ENCODE measurements at regions not wholly inside any gene's neighbourhood (a gene's known extent, or its start where the extent isn't known, plus 50 kb on each side); places are given as distances from the start of the nearest gene placed in this dataset.

DNA sequence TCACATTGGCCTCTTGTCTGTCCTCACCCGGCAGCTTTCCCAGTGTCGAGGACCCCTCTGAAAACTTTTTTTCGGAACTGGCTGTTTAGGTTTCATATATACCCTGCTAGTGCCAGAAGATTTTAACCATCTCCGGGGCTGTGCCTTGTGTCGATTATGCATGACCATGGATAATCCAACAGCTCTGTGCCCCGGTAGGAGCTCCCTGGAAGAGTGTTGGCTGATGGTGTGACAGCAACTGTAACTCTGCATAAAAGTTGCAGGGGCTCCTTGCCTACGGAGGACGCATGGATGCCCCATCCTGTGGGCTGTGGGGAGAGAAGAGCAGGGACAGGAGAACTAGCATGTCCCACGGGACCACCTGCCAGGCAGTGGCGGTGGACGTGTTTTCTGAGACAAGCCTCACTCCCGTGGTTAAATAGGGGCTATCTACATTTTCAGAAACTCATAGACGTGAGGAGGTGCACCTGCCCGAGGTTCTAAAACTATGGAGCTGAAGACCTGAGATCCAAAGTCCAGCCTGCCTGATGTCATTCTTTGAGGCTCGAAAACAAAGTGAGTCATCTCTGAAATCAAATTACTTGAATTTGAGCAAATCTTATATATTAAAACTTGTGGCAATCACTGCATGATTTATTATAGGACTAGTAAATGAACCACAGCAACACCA is 437.2 kb upstream of the HS6ST1 start:
- Mint-ChIP-seq H3K4me3 (no peak overlapping the region), H3K9me3 (ENCODE audit: low read depth) (no peaks in the 10 kb centered on the region), H3K27me3 (peaks cover 10% of the 10 kb centered on the region), H3K27ac (no peak overlapping the region), H3K36me3 (no peaks in the 10 kb centered on the region), H3K4me1 (peaks cover 14% of the 10 kb centered on the region)
- CTCF ChIA-PET = interaction anchor here (0.8 kb wide), 1 partner anchor 417 kb away, joined by 3 read pairs; no protein-coding TSS in a partner anchor
- no peak for DNase-seq
- ATAC-seq = no peak

DNA sequence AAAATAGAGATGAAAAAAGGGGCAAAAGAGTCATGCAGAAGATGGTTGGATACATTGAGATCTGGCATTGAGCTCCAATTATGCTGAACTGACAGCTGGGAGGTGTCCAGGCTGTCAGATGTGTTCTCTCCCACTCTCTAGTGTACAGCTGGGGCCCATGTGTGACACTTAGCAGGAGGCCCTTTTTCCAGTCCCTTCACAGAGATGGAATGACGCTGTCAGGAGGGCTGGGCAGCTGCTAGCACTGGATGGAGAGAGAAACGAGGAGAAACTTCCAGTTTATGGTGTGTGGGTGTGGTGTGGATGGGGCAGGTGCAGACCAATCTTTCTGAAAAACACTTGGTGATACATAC is 437.7 kb upstream of the HS6ST1 start:
- peaks cover 10% of the 10 kb centered on the region for H3K27me3 Mint-ChIP-seq
- H3K4me3 Mint-ChIP-seq = no peak overlapping the region
- peaks cover 14% of the 10 kb centered on the region for H3K4me1 Mint-ChIP-seq
- DNase-seq (no peak), ATAC-seq (no peak)
- CTCF ChIA-PET = no interaction called here
- H3K9me3 Mint-ChIP-seq (ENCODE audit: low read depth) = no peaks in the 10 kb centered on the region
- H3K27ac Mint-ChIP-seq = no peak overlapping the region
- no peaks in the 10 kb centered on the region for H3K36me3 Mint-ChIP-seq

- CTCF ChIA-PET = no interaction called here
- H3K36me3 Mint-ChIP-seq = no peaks in the 10 kb centered on the region
- ATAC-seq (no peak), DNase-seq (no peak)
- no peaks in the 10 kb centered on the region for H3K4me1 Mint-ChIP-seq
- no peak overlapping the region for H3K4me3 Mint-ChIP-seq
- H3K9me3 Mint-ChIP-seq (ENCODE audit: low read depth) = peaks cover 5% of the 10 kb centered on the region
- H3K27me3 Mint-ChIP-seq = no peaks in the 10 kb centered on the region
- H3K27ac Mint-ChIP-seq = no peak overlapping the region
Observed at GRCh38 chr2:128765811-128766210, 447.1 kb upstream of the HS6ST1 start.

GRCh38 chr2:128768041-128768440 is 449.4 kb upstream of the HS6ST1 start:
- ATAC-seq (no peak), DNase-seq (no peak)
- H3K4me3 Mint-ChIP-seq = no peak overlapping the region
- no peaks in the 10 kb centered on the region for H3K4me1 Mint-ChIP-seq
- CTCF ChIA-PET = no interaction called here
- no peak overlapping the region for H3K27ac Mint-ChIP-seq
- H3K36me3 Mint-ChIP-seq = no peaks in the 10 kb centered on the region
- no peaks in the 10 kb centered on the region for H3K27me3 Mint-ChIP-seq
- H3K9me3 Mint-ChIP-seq (ENCODE audit: low read depth) = peaks cover 5% of the 10 kb centered on the region

- ATAC-seq = no peak
- Mint-ChIP-seq H3K27ac (no peak overlapping the region), H3K9me3 (ENCODE audit: low read depth) (peaks cover 3% of the 10 kb centered on the region), H3K27me3 (no peaks in the 10 kb centered on the region), H3K4me3 (no peak overlapping the region), H3K36me3 (no peaks in the 10 kb centered on the region), H3K4me1 (no peaks in the 10 kb centered on the region)
- CTCF ChIA-PET = no interaction called here
- no peak for DNase-seq
Observed at GRCh38 chr2:128769457-128770142, 450.9 kb upstream of the HS6ST1 start.

- no peaks in the 10 kb centered on the region for H3K36me3 Mint-ChIP-seq
- no peak for ATAC-seq
- H3K4me3 Mint-ChIP-seq = no peak overlapping the region
- CTCF ChIA-PET = no interaction called here
- no peak overlapping the region for H3K27ac Mint-ChIP-seq
- no peak for DNase-seq
- H3K27me3 Mint-ChIP-seq = no peaks in the 10 kb centered on the region
- H3K9me3 Mint-ChIP-seq (ENCODE audit: low read depth) = no peaks in the 10 kb centered on the region
- H3K4me1 Mint-ChIP-seq = no peaks in the 10 kb centered on the region
Observed at GRCh38 chr2:128770143-128771085, 451.7 kb upstream of the HS6ST1 start.

GRCh38 chr2:128771401-128771800 is 452.7 kb upstream of the HS6ST1 start:
- Mint-ChIP-seq H3K9me3 (ENCODE audit: low read depth) (no peaks in the 10 kb centered on the region), H3K27ac (no peak overlapping the region), H3K36me3 (no peaks in the 10 kb centered on the region), H3K4me3 (no peak overlapping the region), H3K27me3 (no peaks in the 10 kb centered on the region), H3K4me1 (no peaks in the 10 kb centered on the region)
- CTCF ChIA-PET = no interaction called here
- DNase-seq = no peak
- ATAC-seq = no peak

- DNase-seq (no peak), ATAC-seq (no peak)
- CTCF ChIA-PET = no interaction called here
- Mint-ChIP-seq H3K27ac (no peak overlapping the region), H3K27me3 (no peaks in the 10 kb centered on the region), H3K36me3 (no peaks in the 10 kb centered on the region), H3K4me3 (no peak overlapping the region), H3K4me1 (no peaks in the 10 kb centered on the region), H3K9me3 (ENCODE audit: low read depth) (no peaks in the 10 kb centered on the region)
Observed at GRCh38 chr2:128772671-128773070, 454.0 kb upstream of the HS6ST1 start.

- H3K9me3 Mint-ChIP-seq (ENCODE audit: low read depth) = no peaks in the 10 kb centered on the region
- H3K27me3 Mint-ChIP-seq = no peaks in the 10 kb centered on the region
- no peaks in the 10 kb centered on the region for H3K4me1 Mint-ChIP-seq
- ATAC-seq = no peak
- DNase-seq = no peak
- H3K4me3 Mint-ChIP-seq = no peak overlapping the region
- no peak overlapping the region for H3K27ac Mint-ChIP-seq
- H3K36me3 Mint-ChIP-seq = no peaks in the 10 kb centered on the region
- CTCF ChIA-PET = no interaction called here
Observed at GRCh38 chr2:128773641-128774319, 455.1 kb upstream of the HS6ST1 start.

GRCh38 chr2:128774320-128775216 is 455.9 kb upstream of the HS6ST1 start:
- Mint-ChIP-seq H3K27me3 (no peaks in the 10 kb centered on the region), H3K4me1 (no peaks in the 10 kb centered on the region), H3K36me3 (no peaks in the 10 kb centered on the region), H3K9me3 (ENCODE audit: low read depth) (no peaks in the 10 kb centered on the region), H3K4me3 (no peak overlapping the region), H3K27ac (no peak overlapping the region)
- ATAC-seq (no peak), DNase-seq (no peak)
- CTCF ChIA-PET = no interaction called here

GRCh38 chr2:128775217-128775913 is 456.7 kb upstream of the HS6ST1 start:
- no peak for DNase-seq
- CTCF ChIA-PET = no interaction called here
- Mint-ChIP-seq H3K36me3 (no peaks in the 10 kb centered on the region), H3K27ac (no peak overlapping the region), H3K4me3 (no peak overlapping the region), H3K9me3 (ENCODE audit: low read depth) (no peaks in the 10 kb centered on the region), H3K27me3 (no peaks in the 10 kb centered on the region), H3K4me1 (no peaks in the 10 kb centered on the region)
- no peak for ATAC-seq

GRCh38 chr2:128775914-128776285 is 457.2 kb upstream of the HS6ST1 start:
- no peak for ATAC-seq
- no peaks in the 10 kb centered on the region for H3K4me1 Mint-ChIP-seq
- DNase-seq = no peak
- CTCF ChIA-PET = no interaction called here
- H3K4me3 Mint-ChIP-seq = no peak overlapping the region
- no peaks in the 10 kb centered on the region for H3K36me3 Mint-ChIP-seq
- no peaks in the 10 kb centered on the region for H3K9me3 Mint-ChIP-seq (ENCODE audit: low read depth)
- no peak overlapping the region for H3K27ac Mint-ChIP-seq
- no peaks in the 10 kb centered on the region for H3K27me3 Mint-ChIP-seq

Data from activated CD8-positive, alpha-beta memory T cell treated with anti-CD3 and anti-CD28 coated beads, Interleukin-2, amount 10 ng/mL, durations not matched to agents 7 days and 5 days (primary cell).